SK-N-MC (cell line): ENCODE measurements at regions not wholly inside any gene's neighbourhood (a gene's known extent, or its start where the extent isn't known, plus 50 kb on each side); places are given as distances from the start of the nearest gene placed in this dataset.

Experiments
- EZH2 ChIP-seq: fragments of 200-600 bp; sonication (generic); IDR thresholded peaks from one replicate; pipeline ENCODE4 v1.6.1; 2017; ENCODE audit warnings: antibody characterized with exemption
- POLR2AphosphoS5 ChIP-seq: IDR thresholded peaks from 2 replicates; pipeline ENCODE4 v1.6.1; 2012; ENCODE audit warnings: mild to moderate bottlenecking, low read depth, low read length, borderline replicate concordance

- TF ChIP-seq EZH2 (no peak), POLR2AphosphoS5 (peak; percentile 31; the same call in 1 of the 2 replicates)
Observed at GRCh38 chr5:74275171-74275992, 365.1 kb downstream of the ENC1 start.
